ENCODE measurements at regions not wholly inside any gene's neighbourhood (a gene's known extent, or its start where the extent isn't known, plus 50 kb on each side); places are given as distances from the start of the nearest gene placed in this dataset.

- CTCF ChIA-PET = no interaction called here
- POLR2A ChIA-PET (ENCODE audit: unreplicated experiment) = interaction anchor here (0.5 kb wide), 1 partner anchor 1416 kb away, joined by 3 read pairs; no protein-coding TSS in a partner anchor
- Histone ChIP-seq H4K20me1 (ENCODE audit: insufficient read depth) (no peaks in the 10 kb centered on the region), H3F3A (ENCODE audit: insufficient read depth, low read depth) (peaks cover 11% of the 10 kb centered on the region; the same call in 1 of the 2 replicates), H3K4me3 (no peak overlapping the region), H3K27ac (no peak overlapping the region), H3K4me2 (no peak overlapping the region), H3K9me2 (ENCODE audit: insufficient read depth) (no peaks in the 10 kb centered on the region), H3K36me3 (ENCODE audit: low read depth) (no peaks in the 10 kb centered on the region), H3K4me1 (replicated peaks; ENCODE audit: insufficient read depth) (peaks cover 19% of the 10 kb centered on the region), H3K27me3 (ENCODE audit: insufficient read depth, low read depth) (no peaks in the 10 kb centered on the region), H3K9me3 (ENCODE audit: insufficient read depth, low read depth) (no peaks in the 10 kb centered on the region), H2AFZ (no peak overlapping the region), H3K79me2 (ENCODE audit: low read depth) (no peaks in the 10 kb centered on the region)
- TF ChIP-seq EZH2 (IDR thresholded peaks at IDR 0.05; ENCODE audit: low read depth) (no peak), CTCF (conservative IDR thresholded peaks at IDR 0.05) (no peak)
- no TSS peak for BruUV-seq (replicated peaks)
- DNase-seq = no peak
- intact Hi-C loops (cut with micrococcal nuclease; ENCODE audit: unreplicated experiment) = no loop called here
These were observed 267.8 kb upstream of the TRIB2 start for GRCh38 chr2:12448846-12449505.

GRCh38 chr2:12451726-12452125 is 265.0 kb upstream of the TRIB2 start:
- POLR2A ChIA-PET (ENCODE audit: unreplicated experiment) = no interaction called here
- peak overlapping the region; percentile 68 for H3K4me2 ChIP-seq
- peak; percentile 14 to 71 for DNase-seq
- H3K27ac ChIP-seq = peak overlapping the region; percentile 55
- no peaks in the 10 kb centered on the region for H3K9me2 ChIP-seq (ENCODE audit: insufficient read depth)
- peaks cover 20% of the 10 kb centered on the region for H3F3A ChIP-seq (ENCODE audit: insufficient read depth, low read depth)
- intact Hi-C loops (cut with micrococcal nuclease; ENCODE audit: unreplicated experiment) = no loop called here
- no peaks in the 10 kb centered on the region for H3K79me2 ChIP-seq (ENCODE audit: low read depth)
- no TSS peak for BruUV-seq (replicated peaks)
- H3K27me3 ChIP-seq (ENCODE audit: insufficient read depth, low read depth) = no peaks in the 10 kb centered on the region
- H3K4me3 ChIP-seq = peak overlapping the region; percentile 27; the same call in 1 of the 2 replicates
- H2AFZ ChIP-seq = peak overlapping the region; percentile 50
- H4K20me1 ChIP-seq (ENCODE audit: insufficient read depth) = no peaks in the 10 kb centered on the region
- CTCF ChIA-PET = interaction anchor here (0.6 kb wide), 1 partner anchor 262 kb away, joined by 4 read pairs; no protein-coding TSS in a partner anchor
- no peaks in the 10 kb centered on the region for H3K36me3 ChIP-seq (ENCODE audit: low read depth)
- TF ChIP-seq CTCF (conservative IDR thresholded peaks at IDR 0.05) = no peak
- TF ChIP-seq EZH2 (IDR thresholded peaks at IDR 0.05; ENCODE audit: low read depth) = no peak
- H3K9me3 ChIP-seq (ENCODE audit: insufficient read depth, low read depth) = no peaks in the 10 kb centered on the region
- peaks cover 32% of the 10 kb centered on the region for H3K4me1 ChIP-seq (replicated peaks; ENCODE audit: insufficient read depth)

GRCh38 chr2:12452185-12452584 is 264.6 kb upstream of the TRIB2 start:
- POLR2A ChIA-PET (ENCODE audit: unreplicated experiment) = no interaction called here
- H4K20me1 ChIP-seq (ENCODE audit: insufficient read depth) = no peaks in the 10 kb centered on the region
- intact Hi-C loops (cut with micrococcal nuclease; ENCODE audit: unreplicated experiment) = no loop called here
- peak in 1 of 2 experiments; percentile 39 for DNase-seq
- H3K9me3 ChIP-seq (ENCODE audit: insufficient read depth, low read depth) = no peaks in the 10 kb centered on the region
- peak overlapping the region; percentile 55 for H3K27ac ChIP-seq
- CTCF ChIA-PET = interaction anchor here (0.6 kb wide), 1 partner anchor 262 kb away, joined by 4 read pairs; no protein-coding TSS in a partner anchor
- H2AFZ ChIP-seq = peak overlapping the region; percentile 50; the same call in 1 of the 2 replicates
- TF ChIP-seq EZH2 (IDR thresholded peaks at IDR 0.05; ENCODE audit: low read depth) (no peak), CTCF (conservative IDR thresholded peaks at IDR 0.05) (no peak)
- no peaks in the 10 kb centered on the region for H3K9me2 ChIP-seq (ENCODE audit: insufficient read depth)
- no peaks in the 10 kb centered on the region for H3K27me3 ChIP-seq (ENCODE audit: insufficient read depth, low read depth)
- H3F3A ChIP-seq (ENCODE audit: insufficient read depth, low read depth) = peaks cover 25% of the 10 kb centered on the region
- H3K4me2 ChIP-seq = peak overlapping the region; percentile 68
- H3K4me1 ChIP-seq (replicated peaks; ENCODE audit: insufficient read depth) = peaks cover 36% of the 10 kb centered on the region
- no peaks in the 10 kb centered on the region for H3K79me2 ChIP-seq (ENCODE audit: low read depth)
- no peaks in the 10 kb centered on the region for H3K36me3 ChIP-seq (ENCODE audit: low read depth)
- no TSS peak for BruUV-seq (replicated peaks)
- peak overlapping the region; percentile 27; the same call in 1 of the 2 replicates for H3K4me3 ChIP-seq
